Activated T-helper 2 cell treated with anti-CD3 and anti-CD28 coated beads, Interferon-gamma antibody, Interleukin-2, Interleukin-4, amounts not matched to agents 10 μg/mL and 5 μg/mL and 100 μg/mL, durations not matched to agents 14 hours and 24 hours and 36 hours (primary cell): ENCODE measurements at regions not wholly inside any gene's neighbourhood (a gene's known extent, or its start where the extent isn't known, plus 50 kb on each side); places are given as distances from the start of the nearest gene placed in this dataset.
"Not testable (repeated sequence)": the region's sequence is repeated elsewhere in the genome, so short reads cannot be mapped to it uniquely, and the experiment has no call there.

Experiments
- DNase-seq: peaks from one replicate; pipeline ENCODE4 v3.0.0; 2021; ENCODE audit warnings: low spot score
- H3K27ac Mint-ChIP-seq: one replicate; pipeline ENCODE4 v1.8.0; 2021; ENCODE audit warnings: mixed read lengths
- H3K27me3 Mint-ChIP-seq: one replicate; pipeline ENCODE4 v1.8.0; 2021; ENCODE audit warnings: low read depth, mixed read lengths
- H3K36me3 Mint-ChIP-seq: one replicate; pipeline ENCODE4 v1.8.0; 2021; ENCODE audit warnings: low read depth, mixed read lengths
- H3K4me1 Mint-ChIP-seq: one replicate; pipeline ENCODE4 v1.8.0; 2021; ENCODE audit warnings: low read depth, mixed read lengths
- H3K4me3 Mint-ChIP-seq: one replicate; pipeline ENCODE4 v1.8.0; 2021; ENCODE audit warnings: low read depth, mild to moderate bottlenecking, moderate library complexity, mixed read lengths
- H3K9me3 Mint-ChIP-seq: one replicate; pipeline ENCODE4 v1.8.0; 2021; ENCODE audit warnings: mixed read lengths
- intact Hi-C: fragments of 100-400 bp; cut with micrococcal nuclease; formaldehyde crosslinking; loops from one replicate; pipeline ENCODE4 v1.15.1; 2023

DNA sequence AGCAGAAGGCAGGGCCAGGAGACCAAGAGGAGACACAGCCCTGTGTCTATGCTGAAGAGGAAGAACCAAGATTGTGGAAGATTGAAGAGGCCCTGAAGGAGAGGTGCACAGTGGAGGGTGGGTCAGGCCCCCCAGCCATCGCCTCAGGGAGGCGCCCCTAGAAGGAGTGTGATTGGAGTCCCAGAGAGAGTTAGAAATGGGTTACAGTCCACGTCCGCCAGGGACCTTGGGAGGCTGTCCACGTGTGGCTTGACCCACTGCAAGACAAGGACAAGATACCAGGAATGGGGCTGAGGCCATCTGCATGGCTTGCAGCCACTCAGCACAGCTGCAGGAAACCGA lies 375.1 kb downstream of the NPHP4 start:
- DNase-seq, result no peak
- no peaks in the 10 kb centered on the region for H3K4me1 Mint-ChIP-seq
- no peak overlapping the region for H3K27ac Mint-ChIP-seq
- H3K9me3 Mint-ChIP-seq, result no peaks in the 10 kb centered on the region
- peaks cover 3% of the 10 kb centered on the region for H3K27me3 Mint-ChIP-seq
- intact Hi-C loops, result no loop called here
- no peak overlapping the region for H3K4me3 Mint-ChIP-seq
- no peaks in the 10 kb centered on the region for H3K36me3 Mint-ChIP-seq

DNA sequence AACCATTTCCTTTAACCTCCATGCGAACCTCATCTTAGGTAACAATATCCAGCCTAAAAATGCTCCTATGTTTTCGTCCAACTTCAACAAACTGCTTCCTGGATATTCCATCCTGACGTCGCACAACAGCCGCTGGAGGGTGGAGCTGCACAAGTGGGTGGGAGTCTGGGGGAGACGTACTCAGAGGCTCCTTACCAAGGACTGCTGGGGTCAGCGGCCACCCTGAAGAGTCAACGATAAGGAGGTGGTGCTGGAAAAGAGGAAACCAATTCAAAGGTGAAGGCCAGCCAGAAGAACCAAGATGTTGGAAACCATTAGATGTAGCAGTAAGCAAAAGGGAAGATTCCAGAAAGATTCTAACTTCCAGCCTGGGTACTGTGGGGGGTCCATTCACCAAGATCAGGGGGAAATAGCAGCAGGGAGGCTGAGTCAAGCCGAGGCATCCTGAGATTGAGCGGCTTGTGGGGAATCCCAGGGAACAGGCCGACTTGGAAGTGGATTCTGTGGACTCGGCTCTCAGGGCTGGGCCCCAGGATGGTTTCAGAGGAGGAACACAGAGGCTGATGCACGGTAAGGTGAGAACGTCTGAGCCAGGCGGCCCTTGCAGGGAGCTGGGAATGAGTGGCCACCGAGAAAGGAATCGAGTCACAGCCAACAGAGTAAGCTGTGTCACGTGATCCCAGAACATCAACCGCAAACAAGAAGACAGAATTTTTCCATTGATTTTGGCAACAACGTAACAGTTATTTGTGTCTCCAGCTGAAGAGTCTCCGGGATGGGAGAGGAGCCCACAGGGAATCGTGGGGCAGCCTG lies 375.7 kb downstream of the NPHP4 start:
- intact Hi-C loops, result no loop called here
- H3K4me3 Mint-ChIP-seq, result no peak overlapping the region
- H3K4me1 Mint-ChIP-seq, result no peaks in the 10 kb centered on the region
- H3K9me3 Mint-ChIP-seq, result no peaks in the 10 kb centered on the region
- H3K27ac Mint-ChIP-seq, result no peak overlapping the region
- H3K27me3 Mint-ChIP-seq, result peaks cover 3% of the 10 kb centered on the region
- no peak for DNase-seq
- no peaks in the 10 kb centered on the region for H3K36me3 Mint-ChIP-seq

DNA sequence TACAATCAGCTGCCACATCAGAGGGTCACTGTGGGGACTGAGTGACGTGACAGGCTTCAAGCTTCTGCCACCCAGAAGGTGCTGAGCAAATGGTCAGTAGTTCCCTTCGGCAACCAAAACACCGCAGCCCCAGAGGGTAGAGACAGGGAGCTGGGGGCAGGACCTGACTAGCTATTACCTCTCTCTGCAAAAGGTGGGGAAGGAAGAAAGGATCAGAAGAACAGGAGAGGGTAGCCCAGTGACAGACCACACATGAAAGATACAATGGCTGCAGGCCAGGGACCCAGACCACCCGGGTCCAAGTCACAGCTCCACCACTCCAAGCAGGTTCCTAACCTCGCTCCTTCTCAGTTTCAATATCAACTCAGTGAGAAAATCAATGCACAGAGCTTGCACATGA lies 377.1 kb downstream of the NPHP4 start:
- no peaks in the 10 kb centered on the region for H3K36me3 Mint-ChIP-seq
- no peak overlapping the region for H3K4me3 Mint-ChIP-seq
- no peak overlapping the region for H3K27ac Mint-ChIP-seq
- intact Hi-C loops, result no loop called here
- H3K9me3 Mint-ChIP-seq, result no peaks in the 10 kb centered on the region
- no peak for DNase-seq
- peaks cover 6% of the 10 kb centered on the region for H3K27me3 Mint-ChIP-seq
- H3K4me1 Mint-ChIP-seq, result no peaks in the 10 kb centered on the region

DNA sequence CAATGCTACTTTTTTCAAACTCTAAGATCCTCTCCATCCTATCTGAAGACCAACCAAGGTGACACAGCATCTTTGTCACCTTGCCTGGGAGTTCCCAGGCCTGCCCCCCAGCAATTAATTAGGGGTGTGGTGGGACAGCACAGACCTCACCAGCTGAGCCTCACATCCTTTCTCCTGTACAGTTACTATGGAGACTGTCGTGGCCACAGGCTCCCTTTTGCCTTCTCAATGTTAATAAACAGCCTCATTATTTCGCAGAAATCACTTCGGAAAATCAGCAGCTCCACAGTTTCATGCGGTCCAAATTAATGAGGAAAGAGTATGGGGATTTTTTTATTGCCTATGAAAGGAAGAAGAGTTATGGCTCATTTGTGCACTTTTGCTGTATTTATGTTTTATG lies 378.3 kb downstream of the NPHP4 start:
- intact Hi-C loops, result no loop called here
- H3K4me3 Mint-ChIP-seq, result no peak overlapping the region
- H3K27me3 Mint-ChIP-seq, result peaks cover 13% of the 10 kb centered on the region
- no peaks in the 10 kb centered on the region for H3K9me3 Mint-ChIP-seq
- H3K36me3 Mint-ChIP-seq, result no peaks in the 10 kb centered on the region
- no peak overlapping the region for H3K27ac Mint-ChIP-seq
- no peaks in the 10 kb centered on the region for H3K4me1 Mint-ChIP-seq
- DNase-seq, result no peak

GRCh38 chr1:5611851-5612250 lies 380.4 kb downstream of the NPHP4 start:
- no peak for DNase-seq
- H3K36me3 Mint-ChIP-seq, result no peaks in the 10 kb centered on the region
- no peak overlapping the region for H3K27ac Mint-ChIP-seq
- intact Hi-C loops, result no loop called here
- H3K27me3 Mint-ChIP-seq, result peaks cover 13% of the 10 kb centered on the region
- no peak overlapping the region for H3K4me3 Mint-ChIP-seq
- no peaks in the 10 kb centered on the region for H3K9me3 Mint-ChIP-seq
- no peaks in the 10 kb centered on the region for H3K4me1 Mint-ChIP-seq

DNA sequence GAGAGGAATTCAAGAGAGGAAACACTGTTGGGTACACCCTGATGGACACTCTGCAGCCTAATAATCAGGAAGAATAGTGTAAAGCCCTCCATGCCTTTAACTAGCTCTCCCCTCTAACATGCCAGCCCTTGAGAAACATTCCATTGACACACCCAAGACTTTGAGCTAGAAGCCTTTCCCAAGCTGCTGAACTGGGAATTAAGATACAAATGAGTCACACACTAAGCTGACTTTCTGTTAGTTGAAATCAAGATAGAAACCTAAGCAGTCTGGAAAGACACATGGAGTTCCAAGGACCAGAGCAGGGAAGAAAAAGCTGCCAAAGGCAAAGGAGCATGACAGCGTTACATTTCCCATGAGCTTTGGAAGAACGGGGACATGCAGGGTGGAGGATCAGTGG lies 380.8 kb downstream of the NPHP4 start:
- Mint-ChIP-seq H3K36me3 (no peaks in the 10 kb centered on the region), H3K27me3 (peaks cover 12% of the 10 kb centered on the region)

GRCh38 chr1:5610432-5610831 lies 381.8 kb downstream of the NPHP4 start:
- Mint-ChIP-seq H3K27ac (no peak overlapping the region), H3K36me3 (no peaks in the 10 kb centered on the region), H3K9me3 (no peaks in the 10 kb centered on the region), H3K4me1 (no peaks in the 10 kb centered on the region), H3K27me3 (peaks cover 14% of the 10 kb centered on the region), H3K4me3 (no peak overlapping the region)
- intact Hi-C loops, result no loop called here
- DNase-seq, result no peak

More for the DNA sequence above, 380.8 kb downstream of the NPHP4 start:
- Mint-ChIP-seq H3K9me3 (no peaks in the 10 kb centered on the region), H3K4me1 (no peaks in the 10 kb centered on the region), H3K4me3 (no peak overlapping the region), H3K27ac (no peak overlapping the region)
- intact Hi-C loops, result no loop called here
- DNase-seq, result no peak

DNA sequence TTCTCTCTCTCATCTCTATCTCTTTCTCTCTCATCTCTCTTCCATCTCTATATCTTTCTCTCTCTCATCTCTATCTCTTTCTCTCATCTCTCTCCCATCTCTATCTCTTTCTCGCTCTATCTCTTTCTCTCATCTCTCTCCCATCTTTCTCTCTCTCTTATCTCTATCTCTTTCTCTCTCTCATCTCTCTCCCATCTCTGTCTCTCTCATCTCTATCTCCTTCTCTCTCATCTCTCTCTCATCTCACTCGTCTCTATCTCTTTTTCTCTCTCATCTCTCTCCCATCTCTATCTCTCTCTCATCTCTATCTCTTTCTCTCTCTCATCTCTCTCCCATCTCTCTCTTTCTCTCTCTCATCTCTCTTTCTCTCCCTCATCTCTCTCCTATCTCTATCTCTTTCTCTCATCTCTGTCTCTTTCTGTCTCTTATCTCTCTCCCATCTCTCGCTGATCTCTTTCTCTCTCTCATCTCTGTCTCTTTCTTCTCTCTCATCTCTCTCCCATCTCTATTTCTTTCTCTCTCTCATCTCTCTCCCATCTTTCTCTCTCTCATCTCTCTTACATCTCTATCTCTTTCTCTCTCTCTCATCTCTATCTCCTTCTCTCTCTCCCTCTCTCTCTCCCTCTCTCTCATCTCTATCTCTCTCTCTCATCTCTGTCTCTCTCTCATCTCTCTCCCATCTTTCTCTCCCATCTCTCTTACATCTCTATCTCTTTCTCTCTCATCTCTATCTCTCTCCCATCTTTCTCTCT lies 388.7 kb downstream of the NPHP4 start:
- no peak for DNase-seq
- Mint-ChIP-seq H3K27ac (no peak overlapping the region), H3K9me3 (no peaks in the 10 kb centered on the region), H3K4me3 (no peak overlapping the region), H3K27me3 (peaks cover 4% of the 10 kb centered on the region), H3K4me1 (no peaks in the 10 kb centered on the region), H3K36me3 (no peaks in the 10 kb centered on the region)
- intact Hi-C loops, result no loop called here

GRCh38 chr1:5602718-5603117 lies 389.5 kb downstream of the NPHP4 start:
- H3K4me1 Mint-ChIP-seq, H3K27ac Mint-ChIP-seq, intact Hi-C loops, H3K9me3 Mint-ChIP-seq, DNase-seq, H3K27me3 Mint-ChIP-seq, H3K36me3 Mint-ChIP-seq, H3K4me3 Mint-ChIP-seq: not testable (repeated sequence)

- H3K4me3 Mint-ChIP-seq, result no peak overlapping the region
- intact Hi-C loops, result no loop called here
- H3K9me3 Mint-ChIP-seq, result no peaks in the 10 kb centered on the region
- H3K36me3 Mint-ChIP-seq, result no peaks in the 10 kb centered on the region
- no peaks in the 10 kb centered on the region for H3K4me1 Mint-ChIP-seq
- H3K27me3 Mint-ChIP-seq, result peaks cover 2% of the 10 kb centered on the region
- no peak for DNase-seq
- no peak overlapping the region for H3K27ac Mint-ChIP-seq
These were observed 390.7 kb downstream of the NPHP4 start for GRCh38 chr1:5601516-5601915.

DNA sequence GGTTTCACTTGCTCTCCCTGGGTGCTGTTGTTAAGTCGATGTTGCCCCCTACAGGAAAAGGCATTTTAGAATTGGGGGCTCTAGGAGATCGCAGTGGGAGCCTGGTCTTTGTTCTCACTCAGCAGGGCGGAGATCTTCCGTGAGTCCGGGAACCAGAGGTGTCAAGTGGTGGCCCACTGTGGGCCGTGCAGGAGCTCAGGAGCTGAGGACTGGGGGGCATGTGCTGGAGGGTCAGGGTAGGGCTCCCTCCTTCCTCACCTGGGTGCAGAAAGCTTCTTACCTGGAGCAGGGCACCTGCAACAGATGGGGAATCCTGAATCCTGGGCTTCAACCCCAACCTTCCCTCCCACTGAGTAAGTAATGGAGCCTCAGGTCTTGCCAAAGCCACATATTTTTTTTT lies 392.7 kb downstream of the NPHP4 start:
- intact Hi-C loops, result no loop called here
- DNase-seq, result no peak
- H3K36me3 Mint-ChIP-seq, result no peaks in the 10 kb centered on the region

DNA sequence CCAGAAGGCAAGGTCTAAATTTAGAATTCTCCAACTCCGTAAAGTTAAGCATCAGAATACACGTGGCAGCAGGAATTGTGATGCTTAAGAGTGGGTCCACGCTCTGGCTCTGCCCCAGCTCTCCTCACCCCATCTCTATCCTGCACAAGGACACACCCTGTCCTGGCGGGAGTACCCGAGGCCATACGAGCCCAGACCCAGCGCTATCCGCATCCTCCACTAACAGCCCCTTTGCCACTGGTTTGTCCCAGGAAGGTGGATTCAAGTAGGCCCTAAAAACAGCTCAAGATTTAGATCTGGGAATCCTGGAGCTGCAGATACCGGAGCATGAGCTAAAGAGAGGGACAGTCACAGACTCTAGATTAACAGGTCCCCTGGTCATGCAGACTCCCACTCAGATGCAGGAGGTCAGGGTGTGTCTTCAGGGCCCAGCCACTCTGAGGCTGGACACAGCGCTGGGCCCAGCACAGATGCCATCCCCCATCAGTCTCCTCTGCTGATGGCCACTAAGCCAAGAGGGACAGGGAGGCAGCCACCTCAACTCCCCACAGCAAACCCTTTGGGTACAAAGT lies 393.3 kb downstream of the NPHP4 start:
- no peaks in the 10 kb centered on the region for H3K36me3 Mint-ChIP-seq
- no peak overlapping the region for H3K27ac Mint-ChIP-seq
- intact Hi-C loops, result no loop called here
- H3K4me3 Mint-ChIP-seq, result no peak overlapping the region
- no peak for DNase-seq
- H3K9me3 Mint-ChIP-seq, result no peaks in the 10 kb centered on the region
- no peaks in the 10 kb centered on the region for H3K4me1 Mint-ChIP-seq
- no peaks in the 10 kb centered on the region for H3K27me3 Mint-ChIP-seq

More for the DNA sequence above, 392.7 kb downstream of the NPHP4 start:
- no peaks in the 10 kb centered on the region for H3K27me3 Mint-ChIP-seq
- H3K4me1 Mint-ChIP-seq, result no peaks in the 10 kb centered on the region
- no peaks in the 10 kb centered on the region for H3K9me3 Mint-ChIP-seq
- H3K4me3 Mint-ChIP-seq, result no peak overlapping the region
- H3K27ac Mint-ChIP-seq, result no peak overlapping the region
